Astrocyte (in vitro differentiated cells and primary cell): ENCODE measurements at regions not wholly inside any gene's neighbourhood (a gene's known extent, or its start where the extent isn't known, plus 50 kb on each side); places are given as distances from the start of the nearest gene placed in this dataset.

ENCODE experiments used
- EZH2 ChIP-seq: IDR thresholded peaks from 2 replicates; pipeline ENCODE4 v1.6.1; 2012; ENCODE audit warnings: mild to moderate bottlenecking, low read length, inconsistent platforms; ENCODE audit not compliant: insufficient read depth
- TF ChIP-seq, protein P1 (sequence below): IDR thresholded peaks from 2 replicates; pipeline ENCODE4 v1.5.1; 2011; ENCODE audit warnings: low read depth, mild to moderate bottlenecking, inconsistent platforms, low read length, moderate library complexity; ENCODE audit not compliant: insufficient read depth

DNA sequence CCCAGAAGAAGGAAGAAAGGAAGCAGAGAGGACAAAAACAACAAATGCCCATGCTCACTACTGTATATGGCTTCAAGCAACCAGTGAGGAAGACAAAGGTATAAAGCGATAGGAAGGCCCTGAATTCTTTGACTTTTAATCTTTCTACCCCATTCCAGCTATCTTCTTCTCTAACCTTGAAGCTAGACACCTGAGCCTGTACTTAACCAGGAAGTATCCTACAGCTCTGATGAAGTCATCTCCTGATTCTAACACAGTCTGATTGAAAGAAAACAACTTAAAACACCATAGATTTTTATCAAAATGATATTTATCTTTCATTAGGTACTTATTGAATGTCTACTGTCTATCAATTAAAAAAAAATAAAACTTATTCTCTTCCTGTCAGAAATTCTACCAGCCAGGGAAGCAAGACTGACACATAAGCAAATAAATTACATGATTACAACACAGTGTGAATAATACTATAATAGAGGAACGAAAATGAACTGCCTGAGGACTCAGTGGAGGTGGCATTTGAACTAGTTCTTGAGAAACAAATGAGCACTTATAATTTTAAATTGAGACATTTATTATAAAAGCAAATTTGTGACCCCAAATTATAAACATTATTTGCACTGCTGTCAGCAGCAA, 123.3 kb upstream of the ELL2 start:
- TF ChIP-seq, protein P1, sequence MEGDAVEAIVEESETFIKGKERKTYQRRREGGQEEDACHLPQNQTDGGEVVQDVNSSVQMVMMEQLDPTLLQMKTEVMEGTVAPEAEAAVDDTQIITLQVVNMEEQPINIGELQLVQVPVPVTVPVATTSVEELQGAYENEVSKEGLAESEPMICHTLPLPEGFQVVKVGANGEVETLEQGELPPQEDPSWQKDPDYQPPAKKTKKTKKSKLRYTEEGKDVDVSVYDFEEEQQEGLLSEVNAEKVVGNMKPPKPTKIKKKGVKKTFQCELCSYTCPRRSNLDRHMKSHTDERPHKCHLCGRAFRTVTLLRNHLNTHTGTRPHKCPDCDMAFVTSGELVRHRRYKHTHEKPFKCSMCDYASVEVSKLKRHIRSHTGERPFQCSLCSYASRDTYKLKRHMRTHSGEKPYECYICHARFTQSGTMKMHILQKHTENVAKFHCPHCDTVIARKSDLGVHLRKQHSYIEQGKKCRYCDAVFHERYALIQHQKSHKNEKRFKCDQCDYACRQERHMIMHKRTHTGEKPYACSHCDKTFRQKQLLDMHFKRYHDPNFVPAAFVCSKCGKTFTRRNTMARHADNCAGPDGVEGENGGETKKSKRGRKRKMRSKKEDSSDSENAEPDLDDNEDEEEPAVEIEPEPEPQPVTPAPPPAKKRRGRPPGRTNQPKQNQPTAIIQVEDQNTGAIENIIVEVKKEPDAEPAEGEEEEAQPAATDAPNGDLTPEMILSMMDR, result no peak
- no peak for TF ChIP-seq EZH2
